Bone marrow (tissue), 2 donors: ENCODE measurements at regions not wholly inside any gene's neighbourhood (a gene's known extent, or its start where the extent isn't known, plus 50 kb on each side); places are given as distances from the start of the nearest gene placed in this dataset.
"Not testable (repeated sequence)": the region's sequence is repeated elsewhere in the genome, so short reads cannot be mapped to it uniquely, and the experiment has no call there.

Experiments used
- DNase-seq, 2 donors: peaks; one replicate each; lab custom pipeline; 2025; lab: John Stamatoyannopoulos, UW

- DNase-seq, result no peak
These were observed 120.6 kb upstream of the JADE1 start for GRCh38 chr4:128688846-128689437.

DNA sequence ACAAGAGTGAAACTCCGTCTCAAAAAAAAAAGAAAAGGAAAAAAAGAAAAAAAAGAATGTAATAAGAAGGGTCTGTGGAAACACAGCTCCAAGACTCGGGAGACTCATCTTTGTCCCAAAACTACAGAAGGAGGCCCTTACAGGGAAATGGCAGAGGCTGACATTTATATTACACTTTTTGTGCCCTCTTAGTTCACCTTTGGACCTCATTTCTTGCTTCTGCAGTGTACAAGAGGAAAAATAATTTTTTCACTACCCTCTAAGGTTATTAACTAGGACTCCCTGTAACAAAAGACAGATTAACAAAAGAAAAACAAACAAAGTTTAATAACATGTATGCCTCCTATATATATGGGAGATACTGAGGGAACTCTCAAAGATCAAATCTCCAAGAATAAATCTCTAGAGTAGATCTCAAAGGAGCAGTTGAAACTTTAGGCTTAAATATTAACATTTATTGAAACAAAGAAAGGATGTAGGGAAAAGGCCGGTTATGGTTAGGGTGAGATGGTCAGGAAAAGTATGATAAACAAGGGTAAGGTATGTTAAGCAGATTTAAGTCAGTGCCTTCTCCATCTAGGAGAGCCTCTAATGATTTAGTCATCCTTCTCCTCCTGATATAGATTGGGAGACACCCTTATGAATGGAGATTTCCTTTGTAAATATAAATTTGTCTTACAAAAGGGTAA lies 121.3 kb upstream of the JADE1 start:
- no peak for DNase-seq

GRCh38 chr4:128686810-128687209 lies 122.7 kb upstream of the JADE1 start:
- DNase-seq, result no peak

- no peak for DNase-seq
These were observed 123.5 kb upstream of the JADE1 start for GRCh38 chr4:128686032-128686465.

- DNase-seq, result no peak
These were observed 125.5 kb upstream of the JADE1 start for GRCh38 chr4:128684016-128684415.

DNA sequence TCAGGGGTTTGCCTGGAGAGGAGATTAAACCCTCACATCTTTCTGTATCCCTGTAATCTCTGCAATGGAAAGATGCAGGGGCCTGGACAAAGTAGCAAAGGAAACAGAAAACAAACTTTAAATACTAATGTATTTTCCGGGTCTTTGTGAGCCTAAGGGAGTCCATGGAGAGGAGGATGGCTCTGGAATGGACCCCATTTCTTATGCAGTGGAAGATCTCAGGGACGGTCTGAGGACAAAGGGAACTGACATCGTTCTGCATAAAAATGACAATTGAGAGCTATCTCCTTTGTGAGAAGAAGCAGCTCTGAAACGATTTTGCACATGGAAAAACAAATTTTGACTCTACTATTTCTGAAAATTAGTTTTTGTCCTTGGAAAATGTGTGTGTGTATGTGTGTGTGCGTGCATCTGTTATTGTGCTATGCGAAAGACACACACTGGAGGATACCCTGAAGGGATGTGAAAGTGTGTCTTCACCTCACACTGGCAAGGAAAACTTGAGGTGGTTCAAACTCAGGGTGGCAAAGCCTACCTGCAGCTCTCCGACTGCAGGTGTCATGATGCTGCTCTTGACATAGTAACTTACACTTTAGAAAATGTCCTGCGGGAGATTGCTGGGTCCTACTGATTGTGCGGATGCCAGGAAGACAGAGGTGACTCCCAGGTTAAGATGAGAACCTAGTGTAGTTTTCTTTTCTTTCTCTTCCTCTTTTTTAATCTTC lies 126.4 kb upstream of the JADE1 start:
- no peak for DNase-seq

GRCh38 chr4:128676095-128676494 lies 133.4 kb upstream of the JADE1 start:
- DNase-seq, result no peak

DNA sequence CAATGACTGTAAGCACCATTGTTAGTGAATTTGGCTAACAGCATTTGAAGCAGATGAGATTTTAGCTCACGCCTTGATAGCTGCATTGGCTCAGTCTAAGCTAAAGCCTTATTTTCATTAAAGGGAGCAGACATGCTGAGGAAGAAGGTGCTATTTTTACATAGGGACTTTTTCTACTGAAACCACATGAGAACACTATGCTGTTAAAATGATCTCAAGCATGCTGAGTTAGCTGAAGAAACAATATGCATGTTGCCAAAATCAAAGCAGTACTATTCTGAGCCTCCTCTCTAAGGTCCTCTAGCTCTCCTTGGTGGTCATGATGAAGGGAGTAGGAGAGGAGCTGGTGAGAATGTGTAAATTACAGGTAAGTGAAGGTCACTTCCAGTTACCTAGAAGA lies 134.4 kb upstream of the JADE1 start:
- DNase-seq, result no peak

DNA sequence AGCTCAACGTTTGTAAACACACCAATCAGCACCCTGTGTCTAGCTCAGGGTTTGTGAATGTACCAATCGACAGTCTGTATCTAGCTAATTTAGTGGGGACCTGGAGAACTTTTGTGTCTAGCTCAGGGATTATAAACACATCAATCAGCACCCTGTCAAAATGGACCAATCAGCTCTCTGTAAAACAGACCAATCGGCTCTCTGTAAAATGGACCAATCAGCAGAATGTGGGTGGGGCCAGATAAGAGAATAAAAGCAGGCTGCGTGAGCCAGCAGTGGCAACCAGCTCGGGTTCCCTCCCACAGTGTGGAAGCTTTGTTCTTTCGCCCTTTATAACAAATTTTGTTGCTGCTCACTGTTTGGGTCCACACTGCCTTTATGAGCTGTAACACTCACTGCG lies 136.3 kb upstream of the JADE1 start:
- DNase-seq, result not testable (repeated sequence)

DNA sequence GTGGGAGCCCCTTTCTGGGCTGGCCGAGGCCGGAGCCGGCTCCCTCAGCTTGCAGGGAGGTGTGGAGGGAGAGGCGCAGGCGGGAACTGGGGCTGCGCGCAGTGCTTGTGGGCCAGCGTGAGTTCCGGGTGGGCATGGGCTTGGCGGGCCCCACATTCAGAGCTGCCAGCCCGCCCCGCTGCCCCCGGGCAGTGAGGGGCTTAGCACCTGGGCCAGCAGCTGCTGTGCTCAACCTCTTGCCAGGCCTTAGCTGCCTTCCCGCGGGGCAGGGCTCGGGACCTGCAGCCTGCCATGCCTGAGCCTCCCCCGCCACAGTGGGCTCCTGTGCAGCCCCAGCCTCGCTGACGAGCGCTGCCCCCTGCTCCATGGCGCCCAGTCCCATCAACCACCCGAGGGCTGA lies 136.9 kb upstream of the JADE1 start:
- DNase-seq, result not testable (repeated sequence)

- DNase-seq, result no peak
These were observed 139.0 kb upstream of the JADE1 start for GRCh38 chr4:128670513-128670912.

DNA sequence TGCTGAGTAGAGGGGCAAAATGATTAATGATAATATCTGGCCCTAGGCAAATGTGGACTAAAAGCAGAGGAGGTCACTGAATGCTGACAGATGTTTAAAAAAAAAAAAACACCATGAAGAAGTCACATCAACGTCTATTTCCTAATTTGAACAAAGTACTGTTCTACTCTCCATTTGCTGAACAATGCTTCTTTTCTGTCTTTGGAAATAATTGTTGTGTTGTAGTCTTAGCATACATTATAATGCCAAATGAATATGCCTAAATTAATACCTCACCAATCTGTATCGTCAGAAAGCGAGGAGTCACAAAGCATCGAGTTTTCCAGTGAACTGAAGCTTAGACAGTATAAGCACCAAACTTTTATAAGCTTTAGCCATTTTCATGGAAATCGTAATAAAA lies 140.9 kb upstream of the JADE1 start:
- no peak for DNase-seq

DNA sequence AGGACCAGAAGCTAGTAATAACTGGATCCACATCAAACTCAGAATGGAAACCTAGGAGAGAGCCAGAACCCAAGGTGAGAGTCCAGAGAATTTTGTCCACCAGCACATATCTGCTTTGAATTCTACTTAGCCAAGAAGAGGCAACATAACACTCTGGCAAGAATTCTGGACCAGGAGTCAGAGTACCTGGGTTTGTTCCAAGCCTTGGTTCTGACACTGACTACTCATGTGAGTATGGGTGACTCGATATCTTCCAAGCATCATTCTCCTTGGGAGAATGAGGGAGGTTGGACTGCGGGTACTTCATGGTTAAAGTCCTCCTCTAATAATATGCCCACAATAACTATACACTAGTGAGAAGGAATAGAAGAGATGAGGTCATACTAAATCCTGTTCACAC lies 144.0 kb upstream of the JADE1 start:
- DNase-seq, result no peak

GRCh38 chr4:128663325-128663724 lies 146.2 kb upstream of the JADE1 start:
- no peak for DNase-seq

DNA sequence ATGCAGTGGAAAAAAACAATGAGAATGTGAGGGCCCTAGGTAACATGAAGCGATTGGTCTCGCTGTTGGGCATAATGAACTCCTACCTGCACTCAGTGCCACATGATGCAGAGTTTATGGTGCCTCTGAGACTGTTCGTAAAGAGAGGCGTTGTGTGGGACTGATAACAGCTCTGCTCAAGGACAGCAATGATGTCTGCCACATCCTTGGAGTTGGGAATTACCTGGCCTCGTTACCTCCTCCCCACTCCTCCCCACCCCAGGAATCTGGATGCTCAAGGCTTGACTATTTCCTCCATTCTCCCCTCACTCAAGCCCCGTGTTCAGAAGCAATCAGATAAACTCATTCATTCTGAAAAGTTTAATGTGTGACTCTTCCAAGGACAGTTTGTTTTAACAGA lies 148.0 kb upstream of the JADE1 start:
- no peak for DNase-seq

DNA sequence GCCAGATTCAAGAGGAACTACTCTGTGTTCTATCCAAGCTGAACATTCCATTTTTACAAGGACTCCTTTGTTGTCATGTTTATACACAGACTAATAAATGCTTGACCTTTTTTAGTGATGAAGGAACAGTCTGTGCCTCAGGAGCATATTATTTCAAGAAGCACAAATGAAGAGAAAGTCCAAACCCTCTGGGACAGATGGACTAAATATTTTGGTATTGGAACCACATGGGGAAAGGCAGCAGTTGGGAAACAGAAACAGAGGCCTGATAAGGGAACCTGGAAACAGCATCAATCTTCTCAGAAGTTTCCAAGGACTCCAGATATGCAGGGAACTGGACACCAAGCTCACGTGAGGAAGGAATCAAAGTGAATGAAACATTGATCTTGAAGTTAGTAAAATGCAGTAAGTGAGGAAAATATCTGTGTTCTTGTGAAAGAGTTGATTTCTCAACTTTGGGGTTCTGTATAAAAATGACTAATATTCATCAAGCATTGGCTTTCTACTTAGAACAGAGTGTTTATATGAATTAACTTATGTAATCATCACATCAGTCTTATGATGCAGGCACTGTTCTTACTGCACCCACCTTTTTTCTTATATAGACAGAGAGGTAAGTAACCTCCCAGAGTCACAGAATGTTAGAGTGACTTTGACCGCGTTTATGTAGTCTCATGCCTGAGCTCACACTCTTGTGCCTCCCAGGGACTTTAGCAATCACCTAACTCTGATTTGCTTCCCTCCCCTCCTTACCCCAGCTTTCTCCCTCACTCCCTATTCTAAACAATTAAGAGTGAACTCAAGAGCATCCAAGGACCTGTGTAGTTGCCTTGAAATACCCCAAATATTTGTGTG lies 148.9 kb upstream of the JADE1 start:
- no peak for DNase-seq

- DNase-seq, result no peak
These were observed 151.3 kb upstream of the JADE1 start for GRCh38 chr4:128658214-128658631.

- no peak for DNase-seq
These were observed 151.9 kb upstream of the JADE1 start for GRCh38 chr4:128657638-128658037.

DNA sequence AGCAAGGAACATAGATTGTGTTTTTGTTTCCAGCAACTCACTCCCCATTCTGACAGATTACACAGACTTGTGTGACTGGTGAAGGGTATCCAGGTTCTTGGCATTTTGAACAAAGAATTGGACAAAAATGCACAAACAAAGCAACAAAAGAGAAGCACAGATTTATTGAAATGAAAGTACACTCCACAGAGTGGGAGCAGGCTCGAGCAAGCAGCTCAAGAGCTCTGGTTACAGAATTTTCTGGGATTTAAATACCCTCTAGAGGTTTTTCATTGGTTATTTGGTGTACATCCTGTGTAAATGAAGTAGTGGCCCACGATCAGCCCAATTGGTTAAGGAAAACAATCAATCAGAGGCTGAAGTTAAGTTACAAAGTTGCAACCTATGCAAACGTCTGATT lies 155.0 kb upstream of the JADE1 start:
- DNase-seq, result no peak

DNA sequence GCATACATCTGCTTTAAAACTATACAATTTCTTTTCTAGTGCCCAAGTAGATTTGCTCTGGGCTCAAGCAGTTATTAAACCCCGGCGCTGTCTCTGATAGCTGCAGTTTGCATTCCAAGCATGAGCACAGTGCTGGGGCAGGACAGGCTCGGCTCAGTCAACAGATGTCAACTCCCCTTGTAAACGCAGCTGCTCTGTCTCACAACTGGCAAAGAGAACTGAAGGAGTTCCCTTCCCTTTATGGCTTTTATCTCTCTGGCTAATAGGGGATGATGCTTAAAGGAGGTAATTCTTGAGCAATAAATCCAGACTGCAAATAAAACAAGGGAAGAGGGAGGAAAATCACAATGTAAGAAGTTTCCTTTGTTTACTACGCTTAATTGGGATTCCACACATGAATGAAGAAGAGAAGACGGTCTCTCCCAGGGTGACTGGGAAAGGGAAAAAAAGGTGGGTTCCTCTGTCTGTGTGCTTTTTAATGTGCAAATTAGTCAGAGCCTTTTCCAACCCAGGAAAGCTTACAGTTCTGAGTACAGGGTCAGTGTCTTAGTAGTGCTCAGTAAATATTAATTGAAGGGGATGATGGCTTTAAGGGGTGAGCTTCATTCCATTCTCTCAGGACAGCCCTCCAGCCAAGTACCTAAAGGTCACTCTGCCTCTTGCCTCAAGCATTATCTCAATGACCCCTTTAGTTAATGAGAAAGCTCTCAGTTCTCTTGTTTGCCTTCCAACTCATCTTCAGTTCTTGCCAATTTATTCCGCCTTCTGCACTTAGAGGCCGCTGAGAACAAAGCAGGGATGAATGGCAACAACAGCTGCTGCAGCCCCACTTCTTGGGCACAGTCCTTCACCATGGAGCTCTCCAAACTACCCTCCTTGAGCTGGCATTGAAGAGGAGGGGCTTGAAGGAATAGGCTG lies 155.7 kb upstream of the JADE1 start:
- DNase-seq, result no peak

DNA sequence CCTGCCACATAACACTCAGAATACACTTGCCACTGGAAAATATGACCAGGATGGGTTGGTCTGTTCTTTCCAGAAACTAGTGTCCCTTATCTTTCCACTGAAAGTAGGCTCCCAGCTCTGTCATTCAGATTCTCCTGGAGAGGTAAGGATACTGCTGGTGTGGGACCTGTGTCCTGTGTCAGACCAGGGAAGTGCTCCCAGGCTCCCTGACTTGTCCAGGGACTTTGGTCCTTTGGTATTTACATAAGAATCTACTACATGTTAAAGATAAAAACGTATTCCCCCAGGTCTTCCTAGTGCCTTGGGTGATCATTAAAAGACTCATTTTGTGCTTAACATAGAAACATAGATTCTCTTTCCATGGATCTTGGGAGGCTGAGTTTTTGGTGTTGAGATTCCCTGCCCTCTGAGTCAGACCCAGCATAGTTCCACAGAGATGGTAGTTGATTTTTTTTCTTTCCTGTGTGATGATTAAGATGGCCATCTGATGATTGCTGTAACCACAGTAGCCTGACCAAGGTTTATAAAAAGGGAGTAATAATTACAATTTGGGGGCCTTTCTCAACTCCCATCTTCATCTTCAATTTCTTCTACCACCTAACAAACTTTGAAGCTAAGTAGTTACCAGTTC lies 159.8 kb upstream of the JADE1 start:
- DNase-seq, result no peak
